ENCODE measurements at regions not wholly inside any gene's neighbourhood (a gene's known extent, or its start where the extent isn't known, plus 50 kb on each side); places are given as distances from the start of the nearest gene placed in this dataset.

- H3K4me1 ChIP-seq (ENCODE audit: control insufficient read depth, low read length), result peaks cover 6% of the 10 kb centered on the region
- TF ChIP-seq EZH2phosphoT487 (IDR thresholded peaks at IDR 0.05; ENCODE audit: borderline replicate concordance, low read length), result no peak
- TF ChIP-seq, protein P1, sequence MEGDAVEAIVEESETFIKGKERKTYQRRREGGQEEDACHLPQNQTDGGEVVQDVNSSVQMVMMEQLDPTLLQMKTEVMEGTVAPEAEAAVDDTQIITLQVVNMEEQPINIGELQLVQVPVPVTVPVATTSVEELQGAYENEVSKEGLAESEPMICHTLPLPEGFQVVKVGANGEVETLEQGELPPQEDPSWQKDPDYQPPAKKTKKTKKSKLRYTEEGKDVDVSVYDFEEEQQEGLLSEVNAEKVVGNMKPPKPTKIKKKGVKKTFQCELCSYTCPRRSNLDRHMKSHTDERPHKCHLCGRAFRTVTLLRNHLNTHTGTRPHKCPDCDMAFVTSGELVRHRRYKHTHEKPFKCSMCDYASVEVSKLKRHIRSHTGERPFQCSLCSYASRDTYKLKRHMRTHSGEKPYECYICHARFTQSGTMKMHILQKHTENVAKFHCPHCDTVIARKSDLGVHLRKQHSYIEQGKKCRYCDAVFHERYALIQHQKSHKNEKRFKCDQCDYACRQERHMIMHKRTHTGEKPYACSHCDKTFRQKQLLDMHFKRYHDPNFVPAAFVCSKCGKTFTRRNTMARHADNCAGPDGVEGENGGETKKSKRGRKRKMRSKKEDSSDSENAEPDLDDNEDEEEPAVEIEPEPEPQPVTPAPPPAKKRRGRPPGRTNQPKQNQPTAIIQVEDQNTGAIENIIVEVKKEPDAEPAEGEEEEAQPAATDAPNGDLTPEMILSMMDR (IDR thresholded peaks at IDR 0.05; ENCODE audit: low read depth, low read length, poor library complexity, severe bottlenecking), result no peak
- H3K79me2 ChIP-seq (ENCODE audit: control insufficient read depth, low read length), result no peaks in the 10 kb centered on the region
- no peak overlapping the region for H3K4me3 ChIP-seq (ENCODE audit: low read length)
- no peaks in the 10 kb centered on the region for H3F3A ChIP-seq (ENCODE audit: control insufficient read depth, insufficient read depth)
- no peaks in the 10 kb centered on the region for H3K9me3 ChIP-seq (ENCODE audit: control insufficient read depth, insufficient read depth, low read length)
- H3K27ac ChIP-seq (ENCODE audit: low read depth, low read length), result no peak overlapping the region
- no peaks in the 10 kb centered on the region for H4K20me1 ChIP-seq (ENCODE audit: control insufficient read depth, insufficient read depth, low read depth, low read length)
- H3K9me2 ChIP-seq (replicated peaks; ENCODE audit: control insufficient read depth, low read length), result no peaks in the 10 kb centered on the region
- no peak overlapping the region for H3K4me2 ChIP-seq (ENCODE audit: low read length)
- H3K27me3 ChIP-seq (ENCODE audit: control insufficient read depth, low read length), result no peaks in the 10 kb centered on the region
- no peaks in the 10 kb centered on the region for H3K36me3 ChIP-seq (ENCODE audit: control insufficient read depth, low read length)
Observed at GRCh38 chr13:39910041-39910440, 254.6 kb downstream of the COG6 start.

- Histone ChIP-seq H3K4me2 (ENCODE audit: low read length) (no peak overlapping the region), H3K79me2 (ENCODE audit: control insufficient read depth, low read length) (no peaks in the 10 kb centered on the region), H3K27ac (ENCODE audit: low read depth, low read length) (no peak overlapping the region), H3K9me2 (replicated peaks; ENCODE audit: control insufficient read depth, low read length) (no peaks in the 10 kb centered on the region), H3K36me3 (ENCODE audit: control insufficient read depth, low read length) (no peaks in the 10 kb centered on the region), H4K20me1 (ENCODE audit: control insufficient read depth, insufficient read depth, low read depth, low read length) (no peaks in the 10 kb centered on the region), H3K4me3 (ENCODE audit: low read length) (no peak overlapping the region), H3F3A (ENCODE audit: control insufficient read depth, insufficient read depth) (no peaks in the 10 kb centered on the region), H3K9me3 (ENCODE audit: control insufficient read depth, insufficient read depth, low read length) (no peaks in the 10 kb centered on the region), H3K27me3 (ENCODE audit: control insufficient read depth, low read length) (no peaks in the 10 kb centered on the region), H3K4me1 (ENCODE audit: control insufficient read depth, low read length) (peaks cover 6% of the 10 kb centered on the region)
- no peak for TF ChIP-seq EZH2phosphoT487 (IDR thresholded peaks at IDR 0.05; ENCODE audit: borderline replicate concordance, low read length)
Observed at GRCh38 chr13:39910833-39911232, 255.4 kb downstream of the COG6 start.

DNA sequence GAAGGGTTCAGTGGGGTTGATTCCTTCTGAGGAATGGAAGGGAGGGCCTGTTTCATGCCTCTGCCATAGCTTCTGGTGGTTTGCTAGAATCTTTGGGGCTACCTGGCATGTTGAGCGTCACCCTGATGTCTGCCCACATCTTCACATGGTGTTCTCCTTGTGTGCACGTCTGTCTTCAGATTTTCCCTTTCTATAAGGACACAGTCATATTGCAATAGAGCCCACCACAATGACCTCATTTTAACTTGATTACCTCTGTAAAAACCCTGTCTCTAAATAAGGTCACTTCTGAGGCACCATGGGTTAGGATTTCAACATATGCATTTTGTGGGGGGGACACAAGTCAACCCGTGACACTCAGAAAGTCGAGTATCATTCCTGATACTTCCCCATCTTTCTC is 257.9 kb downstream of the COG6 start:
- Histone ChIP-seq H3K4me2 (ENCODE audit: low read length) (no peak overlapping the region), H3K27ac (ENCODE audit: low read depth, low read length) (no peak overlapping the region)

GRCh38 chr13:39913928-39914327 is 258.5 kb downstream of the COG6 start:
- H4K20me1 ChIP-seq (ENCODE audit: control insufficient read depth, insufficient read depth, low read depth, low read length), result no peaks in the 10 kb centered on the region
- no peak overlapping the region for H3K4me2 ChIP-seq (ENCODE audit: low read length)
- H3K4me1 ChIP-seq (ENCODE audit: control insufficient read depth, low read length), result peaks cover 6% of the 10 kb centered on the region
- no peaks in the 10 kb centered on the region for H3K9me3 ChIP-seq (ENCODE audit: control insufficient read depth, insufficient read depth, low read length)
- no peaks in the 10 kb centered on the region for H3K36me3 ChIP-seq (ENCODE audit: control insufficient read depth, low read length)
- H3K9me2 ChIP-seq (replicated peaks; ENCODE audit: control insufficient read depth, low read length), result no peaks in the 10 kb centered on the region
- H3F3A ChIP-seq (ENCODE audit: control insufficient read depth, insufficient read depth), result no peaks in the 10 kb centered on the region
- no peaks in the 10 kb centered on the region for H3K27me3 ChIP-seq (ENCODE audit: control insufficient read depth, low read length)
- TF ChIP-seq, protein P1 (IDR thresholded peaks at IDR 0.05; ENCODE audit: low read depth, low read length, poor library complexity, severe bottlenecking), result no peak
- TF ChIP-seq EZH2phosphoT487 (IDR thresholded peaks at IDR 0.05; ENCODE audit: borderline replicate concordance, low read length), result no peak
- H3K79me2 ChIP-seq (ENCODE audit: control insufficient read depth, low read length), result no peaks in the 10 kb centered on the region
- no peak overlapping the region for H3K27ac ChIP-seq (ENCODE audit: low read depth, low read length)
- no peak overlapping the region for H3K4me3 ChIP-seq (ENCODE audit: low read length)

More for the DNA sequence above, 257.9 kb downstream of the COG6 start:
- peaks cover 6% of the 10 kb centered on the region for H3K4me1 ChIP-seq (ENCODE audit: control insufficient read depth, low read length)
- no peak overlapping the region for H3K4me3 ChIP-seq (ENCODE audit: low read length)
- no peaks in the 10 kb centered on the region for H3K79me2 ChIP-seq (ENCODE audit: control insufficient read depth, low read length)
- no peaks in the 10 kb centered on the region for H3K9me3 ChIP-seq (ENCODE audit: control insufficient read depth, insufficient read depth, low read length)
- no peaks in the 10 kb centered on the region for H4K20me1 ChIP-seq (ENCODE audit: control insufficient read depth, insufficient read depth, low read depth, low read length)
- TF ChIP-seq, protein P1 (IDR thresholded peaks at IDR 0.05; ENCODE audit: low read depth, low read length, poor library complexity, severe bottlenecking), result no peak
- TF ChIP-seq EZH2phosphoT487 (IDR thresholded peaks at IDR 0.05; ENCODE audit: borderline replicate concordance, low read length), result no peak
- H3K27me3 ChIP-seq (ENCODE audit: control insufficient read depth, low read length), result no peaks in the 10 kb centered on the region
- H3K9me2 ChIP-seq (replicated peaks; ENCODE audit: control insufficient read depth, low read length), result no peaks in the 10 kb centered on the region
- H3K36me3 ChIP-seq (ENCODE audit: control insufficient read depth, low read length), result no peaks in the 10 kb centered on the region
- no peaks in the 10 kb centered on the region for H3F3A ChIP-seq (ENCODE audit: control insufficient read depth, insufficient read depth)
